IPS-NIHi11 (cell line): ENCODE measurements at regions not wholly inside any gene's neighbourhood (a gene's known extent, or its start where the extent isn't known, plus 50 kb on each side); places are given as distances from the start of the nearest gene placed in this dataset.
"Not testable (repeated sequence)": the region's sequence is repeated elsewhere in the genome, so short reads cannot be mapped to it uniquely, and the experiment has no call there.

Experiments used
- DNase-seq: peaks from one replicate; pipeline ENCODE4 v3.0.0; 2012; ENCODE audit warnings: mixed read lengths, low spot score

GRCh38 chr6:11407414-11407813 is 130.1 kb upstream of the TMEM170B start:
- no peak for DNase-seq

GRCh38 chr6:11404838-11405237 is 132.7 kb upstream of the TMEM170B start:
- DNase-seq: no peak

- no peak for DNase-seq
These were observed 133.5 kb upstream of the TMEM170B start for GRCh38 chr6:11404081-11404480.

- no peak for DNase-seq
These were observed 134.4 kb upstream of the TMEM170B start for GRCh38 chr6:11403035-11403601.

- not testable (repeated sequence) for DNase-seq
These were observed 135.0 kb upstream of the TMEM170B start for GRCh38 chr6:11402581-11402980.

GRCh38 chr6:11401954-11402353 is 135.6 kb upstream of the TMEM170B start:
- DNase-seq: not testable (repeated sequence)

GRCh38 chr6:11398451-11399326 is 138.9 kb upstream of the TMEM170B start:
- DNase-seq: no peak

GRCh38 chr6:11397622-11398450 is 139.7 kb upstream of the TMEM170B start:
- no peak for DNase-seq

GRCh38 chr6:11396860-11397259 is 140.7 kb upstream of the TMEM170B start:
- no peak for DNase-seq

- DNase-seq: no peak
These were observed 143.6 kb upstream of the TMEM170B start for GRCh38 chr6:11393713-11394627.

GRCh38 chr6:11392778-11393507 is 144.6 kb upstream of the TMEM170B start:
- no peak for DNase-seq

- DNase-seq: no peak
These were observed 145.4 kb upstream of the TMEM170B start for GRCh38 chr6:11391934-11392777.

GRCh38 chr6:11389977-11390376 is 147.6 kb upstream of the TMEM170B start:
- no peak for DNase-seq

- no peak for DNase-seq
These were observed 148.3 kb upstream of the TMEM170B start for GRCh38 chr6:11388983-11389944.

- no peak for DNase-seq
These were observed 149.7 kb upstream of the TMEM170B start for GRCh38 chr6:11387707-11388430.

- no peak for DNase-seq
These were observed 150.8 kb upstream of the TMEM170B start for GRCh38 chr6:11386726-11387125.

GRCh38 chr6:11386323-11386722 is 151.2 kb upstream of the TMEM170B start:
- no peak for DNase-seq
